Natural killer cell (primary cell): ENCODE measurements at regions not wholly inside any gene's neighbourhood (a gene's known extent, or its start where the extent isn't known, plus 50 kb on each side); places are given as distances from the start of the nearest gene placed in this dataset.

ENCODE experiments used
- ATAC-seq, 3 donors: fragments of 150-1000 bp in 2 of 3; fragments of 200-7000 bp in 1 of 3; cut with Tn5 transposase; 1 replicate in 1 of 3; 2 replicates in 2 of 3; pipeline ENCODE4 v1.10.0; 2021; ENCODE audit warnings: mild to moderate bottlenecking in 2 of 3, moderate library complexity in 2 of 3
- DNase-seq, 2 donors: peaks; one replicate each; pipeline versions ENCODE4 v3.0.0 to v3.0.0-alpha.2; 2013 to 2021; ENCODE audit warnings: mixed read lengths in 1 of 2
- H3K27ac ChIP-seq: one replicate; pipeline ENCODE4 v1.5.1; 2013; ENCODE audit warnings: mild to moderate bottlenecking, low read length
- H3K27me3 ChIP-seq: one replicate; pipeline ENCODE4 v1.6.1; 2013; ENCODE audit warnings: low read length; ENCODE audit not compliant: control insufficient read depth, insufficient read depth
- H3K36me3 ChIP-seq: one replicate; pipeline ENCODE4 v1.6.1; 2013; ENCODE audit warnings: low read length; ENCODE audit not compliant: control insufficient read depth, insufficient read depth
- H3K4me1 ChIP-seq: one replicate; pipeline ENCODE4 v1.6.1; 2013; ENCODE audit warnings: low read length; ENCODE audit not compliant: control insufficient read depth, insufficient read depth
- H3K4me3 ChIP-seq: one replicate; pipeline ENCODE4 v1.5.1; 2013; ENCODE audit warnings: low read length
- H3K9me3 ChIP-seq: one replicate; pipeline ENCODE4 v1.6.1; 2013; ENCODE audit warnings: low read length; ENCODE audit not compliant: control insufficient read depth, insufficient read depth
- H3K27ac Mint-ChIP-seq, 2 donors: one replicate each; pipeline ENCODE4 v1.8.0; 2022; ENCODE audit warnings: mild to moderate bottlenecking in 2 of 2, mixed read lengths in 2 of 2, moderate library complexity in 1 of 2
- H3K27me3 Mint-ChIP-seq, 2 donors: one replicate each; pipeline ENCODE4 v1.8.0; 2022; ENCODE audit warnings: low read depth in 2 of 2, mixed read lengths in 2 of 2
- H3K36me3 Mint-ChIP-seq: one replicate; pipeline ENCODE4 v1.8.0; 2022; ENCODE audit warnings: mixed read lengths
- H3K4me1 Mint-ChIP-seq, 2 donors: one replicate each; pipeline ENCODE4 v1.8.0; 2022; ENCODE audit warnings: mixed read lengths in 2 of 2
- H3K4me3 Mint-ChIP-seq: one replicate; pipeline ENCODE4 v1.8.0; 2022; ENCODE audit warnings: mild to moderate bottlenecking, moderate library complexity, mixed read lengths
- H3K9me3 Mint-ChIP-seq, 2 donors: one replicate each; pipeline ENCODE4 v1.8.0; 2022; ENCODE audit warnings: mixed read lengths in 2 of 2
- CTCF ChIP-seq: fragments of 200-600 bp; IDR thresholded peaks from one replicate; pipeline ENCODE4 v1.8.0; 2022; ENCODE audit warnings: antibody characterized with exemption
- WGBS: methylation state at CpG from one replicate; pipeline ENCODE4 v1.1.7; 2013; ENCODE audit warnings: missing lambda C conversion rate; ENCODE audit not compliant: insufficient coverage; 5-methylcytosine and 5-hydroxymethylcytosine counted together
- intact Hi-C: fragments of 100-400 bp; cut with micrococcal nuclease; formaldehyde crosslinking; loops from one replicate; pipeline ENCODE4 v1.14.2; 2022

- H3K4me1 Mint-ChIP-seq = peaks cover 27 to 34% of the 10 kb centered on the region in 2 donors
- no peaks in the 10 kb centered on the region for H3K36me3 Mint-ChIP-seq
- no peaks in the 10 kb centered on the region for H3K9me3 Mint-ChIP-seq
- peak overlapping the region; percentile 43 to 69 for H3K27ac Mint-ChIP-seq
- H3K27me3 ChIP-seq = no peaks in the 10 kb centered on the region
- WGBS = 88% methylated on average over 6 of the region's 6 CpGs
- peaks cover 20% of the 10 kb centered on the region for H3K4me1 ChIP-seq
- TF ChIP-seq CTCF = no peak
- H3K27me3 Mint-ChIP-seq = peaks cover 8 to 25% of the 10 kb centered on the region in 2 donors
- H3K9me3 ChIP-seq = no peaks in the 10 kb centered on the region
- DNase-seq (no peak), ATAC-seq (no peak)
- H3K27ac ChIP-seq = no peak overlapping the region
- intact Hi-C loops = loop anchor here (5.0 kb wide), 2 partner anchors 116 to 539 kb away; partner anchors contain the start of gene TRIB2
- no peaks in the 10 kb centered on the region for H3K36me3 ChIP-seq
- H3K4me3 ChIP-seq = no peak overlapping the region
- H3K4me3 Mint-ChIP-seq = peak overlapping the region; percentile 1
Observed at GRCh38 chr2:12178289-12179080, 432.1 kb downstream of the LPIN1 start.

GRCh38 chr2:12180031-12180430, 433.6 kb downstream of the LPIN1 start:
- Histone ChIP-seq H3K4me1 (peaks cover 20% of the 10 kb centered on the region), H3K9me3 (no peaks in the 10 kb centered on the region), H3K4me3 (no peak overlapping the region), H3K27ac (no peak overlapping the region), H3K36me3 (no peaks in the 10 kb centered on the region), H3K27me3 (no peaks in the 10 kb centered on the region)
- H3K9me3 Mint-ChIP-seq = no peaks in the 10 kb centered on the region
- ATAC-seq (no peak), DNase-seq (no peak)
- no peak overlapping the region for H3K27ac Mint-ChIP-seq
- H3K36me3 Mint-ChIP-seq = no peaks in the 10 kb centered on the region
- TF ChIP-seq CTCF = no peak
- no CpG with 5 or more reads among the region's 2 CpGs for WGBS
- H3K4me3 Mint-ChIP-seq = no peak overlapping the region
- H3K27me3 Mint-ChIP-seq = peaks cover 13 to 30% of the 10 kb centered on the region in 2 donors
- intact Hi-C loops = no loop called here
- H3K4me1 Mint-ChIP-seq = peaks cover 27 to 34% of the 10 kb centered on the region in 2 donors

GRCh38 chr2:12183032-12183645, 436.7 kb downstream of the LPIN1 start:
- H3K27me3 Mint-ChIP-seq = peaks cover 24 to 29% of the 10 kb centered on the region in 2 donors
- ATAC-seq (no peak), DNase-seq (no peak)
- H3K4me1 Mint-ChIP-seq = peaks cover 3 to 8% of the 10 kb centered on the region in 2 donors
- 84% methylated on average over 3 of the region's 3 CpGs for WGBS
- Histone ChIP-seq H3K4me1 (peaks cover 6% of the 10 kb centered on the region), H3K9me3 (no peaks in the 10 kb centered on the region), H3K36me3 (no peaks in the 10 kb centered on the region), H3K4me3 (no peak overlapping the region), H3K27me3 (no peaks in the 10 kb centered on the region), H3K27ac (no peak overlapping the region)
- no peak overlapping the region for H3K27ac Mint-ChIP-seq
- H3K9me3 Mint-ChIP-seq = no peaks in the 10 kb centered on the region
- H3K36me3 Mint-ChIP-seq = peaks cover 7% of the 10 kb centered on the region
- intact Hi-C loops = no loop called here
- no peak for TF ChIP-seq CTCF
- no peak overlapping the region for H3K4me3 Mint-ChIP-seq
